ENCODE measurements at regions not wholly inside any gene's neighbourhood (a gene's known extent, or its start where the extent isn't known, plus 50 kb on each side); places are given as distances from the start of the nearest gene placed in this dataset.

DNA sequence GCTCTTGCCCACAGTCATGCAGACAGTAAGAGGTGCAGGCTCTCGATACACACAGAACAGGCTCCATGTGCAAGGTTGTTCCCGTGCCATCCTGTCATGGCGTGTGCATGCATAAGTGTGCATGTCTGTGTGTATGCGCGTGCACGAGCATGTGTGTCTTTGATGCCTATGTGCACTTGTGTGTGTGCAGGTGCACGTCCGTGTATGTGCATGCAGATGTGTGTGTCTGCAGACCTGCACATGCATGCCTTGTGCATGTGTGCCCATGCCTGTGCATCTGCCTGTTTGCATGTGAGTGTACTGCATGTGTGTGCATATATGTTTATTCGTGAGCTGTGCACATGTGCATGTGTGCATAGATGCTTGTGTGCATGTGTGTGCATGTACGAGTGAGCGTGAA is 309.8 kb downstream of the TMEM121 start:
- WGBS (ENCODE audit: missing lambda C conversion rate) = 25% methylated on average over 10 of the region's 11 CpGs
- POLR2A ChIA-PET = no interaction called here

DNA sequence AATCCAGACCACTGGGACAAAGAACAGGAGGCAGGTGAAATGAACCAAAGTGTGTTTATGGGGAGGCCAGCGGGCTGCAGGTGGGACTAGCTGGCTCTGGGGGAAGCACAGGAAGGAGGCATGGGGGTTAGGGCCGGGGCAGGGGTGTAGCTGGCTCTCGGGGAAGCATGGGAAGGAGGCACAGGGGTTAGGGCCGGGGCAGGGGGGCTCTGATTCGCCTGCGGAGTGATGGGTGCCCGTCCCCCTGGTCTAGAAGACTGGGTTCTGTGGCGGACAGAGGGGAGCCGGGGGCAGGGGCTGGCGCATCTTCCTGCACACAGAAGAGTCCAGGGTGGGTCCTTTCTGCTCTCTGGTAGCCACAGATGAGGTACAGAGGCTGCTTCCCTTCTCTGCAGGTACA is 310.3 kb downstream of the TMEM121 start:
- Histone ChIP-seq H3K4me3 (no peak overlapping the region), H3K4me2 (no peak overlapping the region), H3K27ac (no peak overlapping the region), H3K9me3 (no peaks in the 10 kb centered on the region), H3K4me1 (no peaks in the 10 kb centered on the region)
- WGBS (ENCODE audit: missing lambda C conversion rate) = 6% methylated on average over 6 of the region's 10 CpGs
- ATAC-seq = no peak
- DNase-seq (ENCODE audit: low read depth in 1 of 2, low spot score in 1 of 2) = no peak
- FAIRE-seq = no peak
- ChIA-PET POLR2A (no interaction called here), CTCF (no interaction called here)
- TF ChIP-seq, protein P1, sequence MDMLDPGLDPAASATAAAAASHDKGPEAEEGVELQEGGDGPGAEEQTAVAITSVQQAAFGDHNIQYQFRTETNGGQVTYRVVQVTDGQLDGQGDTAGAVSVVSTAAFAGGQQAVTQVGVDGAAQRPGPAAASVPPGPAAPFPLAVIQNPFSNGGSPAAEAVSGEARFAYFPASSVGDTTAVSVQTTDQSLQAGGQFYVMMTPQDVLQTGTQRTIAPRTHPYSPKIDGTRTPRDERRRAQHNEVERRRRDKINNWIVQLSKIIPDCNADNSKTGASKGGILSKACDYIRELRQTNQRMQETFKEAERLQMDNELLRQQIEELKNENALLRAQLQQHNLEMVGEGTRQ (IDR thresholded peaks at IDR 0.05) = no peak
- TF ChIP-seq HOXB5 (CRISPR knock-in tag; IDR thresholded peaks at IDR 0.05) = no peak
- no peak for TF ChIP-seq EHF (CRISPR knock-in tag; IDR thresholded peaks at IDR 0.05)
- no peak for TF ChIP-seq ZNF302 (CRISPR knock-in tag; IDR thresholded peaks at IDR 0.05)
- no peak for TF ChIP-seq RARB (CRISPR knock-in tag; IDR thresholded peaks at IDR 0.05)
- TF ChIP-seq NPAS2 (CRISPR knock-in tag; IDR thresholded peaks at IDR 0.05; ENCODE audit: borderline replicate concordance) = no peak
- no peak for TF ChIP-seq RNF2 (IDR thresholded peaks at IDR 0.05; ENCODE audit: borderline replicate concordance, low read depth)
- no peak for TF ChIP-seq CHD4 (IDR thresholded peaks at IDR 0.05; ENCODE audit: borderline replicate concordance)
- TF ChIP-seq JUN (IDR thresholded peaks at IDR 0.05) = no peak
- no peak for TF ChIP-seq HOXB13 (CRISPR knock-in tag; IDR thresholded peaks at IDR 0.05; ENCODE audit: low read depth)
- TF ChIP-seq MYC (IDR thresholded peaks at IDR 0.05; ENCODE audit: borderline replicate concordance, low read length) = no peak
- TF ChIP-seq RCOR1 (IDR thresholded peaks at IDR 0.05; ENCODE audit: low read depth, low read length) = no peak
- no peak for TF ChIP-seq KDM1A (IDR thresholded peaks at IDR 0.05; ENCODE audit: low read depth)
- no peak for TF ChIP-seq ZC3H11A (IDR thresholded peaks at IDR 0.05)
- TF ChIP-seq, protein P2, sequence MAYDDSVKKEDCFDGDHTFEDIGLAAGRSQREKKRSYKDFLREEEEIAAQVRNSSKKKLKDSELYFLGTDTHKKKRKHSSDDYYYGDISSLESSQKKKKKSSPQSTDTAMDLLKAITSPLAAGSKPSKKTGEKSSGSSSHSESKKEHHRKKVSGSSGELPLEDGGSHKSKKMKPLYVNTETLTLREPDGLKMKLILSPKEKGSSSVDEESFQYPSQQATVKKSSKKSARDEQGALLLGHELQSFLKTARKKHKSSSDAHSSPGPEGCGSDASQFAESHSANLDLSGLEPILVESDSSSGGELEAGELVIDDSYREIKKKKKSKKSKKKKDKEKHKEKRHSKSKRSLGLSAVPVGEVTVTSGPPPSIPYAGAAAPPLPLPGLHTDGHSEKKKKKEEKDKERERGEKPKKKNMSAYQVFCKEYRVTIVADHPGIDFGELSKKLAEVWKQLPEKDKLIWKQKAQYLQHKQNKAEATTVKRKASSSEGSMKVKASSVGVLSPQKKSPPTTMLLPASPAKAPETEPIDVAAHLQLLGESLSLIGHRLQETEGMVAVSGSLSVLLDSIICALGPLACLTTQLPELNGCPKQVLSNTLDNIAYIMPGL (CRISPR knock-in tag; IDR thresholded peaks at IDR 0.05; ENCODE audit: borderline replicate concordance) = no peak
- no peak for TF ChIP-seq HDAC2 (IDR thresholded peaks at IDR 0.05)
- TF ChIP-seq CBX8 (IDR thresholded peaks at IDR 0.05) = no peak
- TF ChIP-seq JUNB (IDR thresholded peaks at IDR 0.05) = no peak
- TF ChIP-seq, protein P3, sequence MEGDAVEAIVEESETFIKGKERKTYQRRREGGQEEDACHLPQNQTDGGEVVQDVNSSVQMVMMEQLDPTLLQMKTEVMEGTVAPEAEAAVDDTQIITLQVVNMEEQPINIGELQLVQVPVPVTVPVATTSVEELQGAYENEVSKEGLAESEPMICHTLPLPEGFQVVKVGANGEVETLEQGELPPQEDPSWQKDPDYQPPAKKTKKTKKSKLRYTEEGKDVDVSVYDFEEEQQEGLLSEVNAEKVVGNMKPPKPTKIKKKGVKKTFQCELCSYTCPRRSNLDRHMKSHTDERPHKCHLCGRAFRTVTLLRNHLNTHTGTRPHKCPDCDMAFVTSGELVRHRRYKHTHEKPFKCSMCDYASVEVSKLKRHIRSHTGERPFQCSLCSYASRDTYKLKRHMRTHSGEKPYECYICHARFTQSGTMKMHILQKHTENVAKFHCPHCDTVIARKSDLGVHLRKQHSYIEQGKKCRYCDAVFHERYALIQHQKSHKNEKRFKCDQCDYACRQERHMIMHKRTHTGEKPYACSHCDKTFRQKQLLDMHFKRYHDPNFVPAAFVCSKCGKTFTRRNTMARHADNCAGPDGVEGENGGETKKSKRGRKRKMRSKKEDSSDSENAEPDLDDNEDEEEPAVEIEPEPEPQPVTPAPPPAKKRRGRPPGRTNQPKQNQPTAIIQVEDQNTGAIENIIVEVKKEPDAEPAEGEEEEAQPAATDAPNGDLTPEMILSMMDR (IDR thresholded peaks at IDR 0.05) = no peak

More for the DNA sequence above, 309.8 kb downstream of the TMEM121 start:
- FAIRE-seq = no peak
- no peaks in the 10 kb centered on the region for H3K9me3 ChIP-seq
- CTCF ChIA-PET = interaction anchor here (0.6 kb wide), 1 partner anchor 1867 kb away, joined by 3 read pairs; no protein-coding TSS in a partner anchor
- TF ChIP-seq RAD21 (conservative IDR thresholded peaks at IDR 0.05 in 1 of 2, IDR thresholded peaks at IDR 0.05 in 1 of 2) = no peak
- TF ChIP-seq, protein P4, sequence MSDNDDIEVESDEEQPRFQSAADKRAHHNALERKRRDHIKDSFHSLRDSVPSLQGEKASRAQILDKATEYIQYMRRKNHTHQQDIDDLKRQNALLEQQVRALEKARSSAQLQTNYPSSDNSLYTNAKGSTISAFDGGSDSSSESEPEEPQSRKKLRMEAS (IDR thresholded peaks at IDR 0.05) = no peak
- no peak for TF ChIP-seq EHMT2 (IDR thresholded peaks at IDR 0.05; ENCODE audit: low read depth)
- no peak for TF ChIP-seq HOXB13 (CRISPR knock-in tag; IDR thresholded peaks at IDR 0.05; ENCODE audit: low read depth)
- TF ChIP-seq RCOR1 (IDR thresholded peaks at IDR 0.05; ENCODE audit: low read depth, low read length) = no peak
- TF ChIP-seq MYC (IDR thresholded peaks at IDR 0.05; ENCODE audit: borderline replicate concordance, low read length) = no peak
- no peak for TF ChIP-seq RFX5 (IDR thresholded peaks at IDR 0.05)
- TF ChIP-seq, protein P5, sequence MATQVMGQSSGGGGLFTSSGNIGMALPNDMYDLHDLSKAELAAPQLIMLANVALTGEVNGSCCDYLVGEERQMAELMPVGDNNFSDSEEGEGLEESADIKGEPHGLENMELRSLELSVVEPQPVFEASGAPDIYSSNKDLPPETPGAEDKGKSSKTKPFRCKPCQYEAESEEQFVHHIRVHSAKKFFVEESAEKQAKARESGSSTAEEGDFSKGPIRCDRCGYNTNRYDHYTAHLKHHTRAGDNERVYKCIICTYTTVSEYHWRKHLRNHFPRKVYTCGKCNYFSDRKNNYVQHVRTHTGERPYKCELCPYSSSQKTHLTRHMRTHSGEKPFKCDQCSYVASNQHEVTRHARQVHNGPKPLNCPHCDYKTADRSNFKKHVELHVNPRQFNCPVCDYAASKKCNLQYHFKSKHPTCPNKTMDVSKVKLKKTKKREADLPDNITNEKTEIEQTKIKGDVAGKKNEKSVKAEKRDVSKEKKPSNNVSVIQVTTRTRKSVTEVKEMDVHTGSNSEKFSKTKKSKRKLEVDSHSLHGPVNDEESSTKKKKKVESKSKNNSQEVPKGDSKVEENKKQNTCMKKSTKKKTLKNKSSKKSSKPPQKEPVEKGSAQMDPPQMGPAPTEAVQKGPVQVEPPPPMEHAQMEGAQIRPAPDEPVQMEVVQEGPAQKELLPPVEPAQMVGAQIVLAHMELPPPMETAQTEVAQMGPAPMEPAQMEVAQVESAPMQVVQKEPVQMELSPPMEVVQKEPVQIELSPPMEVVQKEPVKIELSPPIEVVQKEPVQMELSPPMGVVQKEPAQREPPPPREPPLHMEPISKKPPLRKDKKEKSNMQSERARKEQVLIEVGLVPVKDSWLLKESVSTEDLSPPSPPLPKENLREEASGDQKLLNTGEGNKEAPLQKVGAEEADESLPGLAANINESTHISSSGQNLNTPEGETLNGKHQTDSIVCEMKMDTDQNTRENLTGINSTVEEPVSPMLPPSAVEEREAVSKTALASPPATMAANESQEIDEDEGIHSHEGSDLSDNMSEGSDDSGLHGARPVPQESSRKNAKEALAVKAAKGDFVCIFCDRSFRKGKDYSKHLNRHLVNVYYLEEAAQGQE (IDR thresholded peaks at IDR 0.05) = no peak
- no peak for TF ChIP-seq EHF (CRISPR knock-in tag; IDR thresholded peaks at IDR 0.05)
- no peak for TF ChIP-seq PHF8 (IDR thresholded peaks at IDR 0.05; ENCODE audit: borderline replicate concordance, low read depth)
- no peak for TF ChIP-seq ZSCAN20 (CRISPR knock-in tag; IDR thresholded peaks at IDR 0.05)
- TF ChIP-seq, protein P2 (CRISPR knock-in tag; IDR thresholded peaks at IDR 0.05; ENCODE audit: borderline replicate concordance) = no peak
- TF ChIP-seq NFE2L2 (conservative IDR thresholded peaks at IDR 0.05; ENCODE audit: low read length) = no peak
- no peak for TF ChIP-seq KDM1A (IDR thresholded peaks at IDR 0.05; ENCODE audit: low read depth)
- no peak overlapping the region for H3K4me3 ChIP-seq
- no peak overlapping the region for H3K4me2 ChIP-seq
- no peak overlapping the region for H3K27ac ChIP-seq
- H3K4me1 ChIP-seq = no peaks in the 10 kb centered on the region
- DNase-seq (ENCODE audit: low read depth in 1 of 2, low spot score in 1 of 2) = no peak
- no peak for ATAC-seq
